COLO829 (cell line): ENCODE measurements at regions not wholly inside any gene's neighbourhood (a gene's known extent, or its start where the extent isn't known, plus 50 kb on each side); places are given as distances from the start of the nearest gene placed in this dataset.

Source experiments
- DNase-seq: peaks from one replicate; pipeline ENCODE4 v3.0.0; 2012; ENCODE audit warnings: low spot score

DNA sequence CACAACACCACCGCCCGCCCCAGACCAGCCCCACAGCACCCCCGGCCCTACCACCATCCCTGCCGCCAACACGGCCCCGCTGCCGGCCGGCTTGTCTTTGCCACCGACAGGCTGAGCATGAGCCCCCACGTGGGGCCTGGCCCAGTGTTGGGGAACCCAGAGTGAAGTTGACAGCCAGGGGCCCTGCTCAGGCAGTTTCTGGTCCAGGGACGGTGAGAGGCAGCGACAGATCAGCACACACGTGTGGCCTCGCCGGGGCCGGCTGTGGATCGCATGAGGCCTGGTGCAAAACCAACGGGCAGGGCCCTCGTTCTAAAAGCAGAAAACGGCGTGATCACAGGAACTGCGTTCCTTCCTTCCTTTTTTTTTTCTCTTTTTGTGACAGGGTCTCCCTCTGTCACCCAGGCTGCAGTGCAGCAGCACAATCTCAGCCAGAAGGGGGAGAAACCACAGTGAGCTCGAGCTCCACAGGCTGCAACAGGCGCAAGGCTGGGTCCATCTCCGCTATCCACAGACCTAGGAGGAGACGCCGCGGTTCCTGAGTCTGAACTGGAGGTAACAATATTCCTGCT, 50.5 kb upstream of the FBRSL1 start:
- DNase-seq: no peak

- no peak for DNase-seq
These were observed 51.2 kb upstream of the FBRSL1 start for GRCh38 chr12:132438726-132439125.

DNA sequence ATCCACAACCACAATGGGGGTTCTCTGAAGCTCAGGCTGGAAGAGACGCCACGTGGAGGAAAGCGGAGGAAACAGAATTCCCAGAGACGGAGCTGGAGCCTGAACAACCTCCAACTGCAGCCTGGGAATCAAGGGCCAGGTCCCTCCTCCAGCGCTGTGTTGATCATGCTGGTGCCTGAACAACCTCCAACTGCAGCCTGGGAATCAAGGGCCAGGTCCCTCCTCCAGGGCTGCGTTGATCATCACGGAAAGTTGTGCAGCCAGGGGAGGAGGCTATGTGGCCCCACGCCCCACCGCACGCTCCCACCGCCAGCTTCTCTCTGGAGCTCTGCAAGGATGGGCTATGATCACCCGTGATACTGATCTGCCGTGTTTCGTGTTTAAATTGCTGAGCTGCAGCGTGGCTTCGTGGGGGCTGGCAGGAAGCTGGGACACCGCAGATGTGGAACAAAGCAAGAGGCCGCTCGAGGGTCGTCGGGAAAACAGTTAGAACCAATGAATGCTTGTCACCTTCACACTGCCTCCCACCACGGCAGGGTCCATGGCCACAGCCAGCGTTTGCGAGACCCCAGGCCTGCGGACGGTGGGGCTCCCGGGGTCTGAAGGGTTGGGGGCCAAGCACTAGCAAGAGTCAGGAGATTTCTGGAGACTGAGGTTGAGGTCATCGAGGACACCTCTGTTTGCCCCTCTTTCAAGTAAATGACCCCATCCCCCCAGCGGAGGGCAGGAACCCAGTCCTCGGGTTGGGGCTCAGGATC, 51.8 kb upstream of the FBRSL1 start:
- no peak for DNase-seq

DNA sequence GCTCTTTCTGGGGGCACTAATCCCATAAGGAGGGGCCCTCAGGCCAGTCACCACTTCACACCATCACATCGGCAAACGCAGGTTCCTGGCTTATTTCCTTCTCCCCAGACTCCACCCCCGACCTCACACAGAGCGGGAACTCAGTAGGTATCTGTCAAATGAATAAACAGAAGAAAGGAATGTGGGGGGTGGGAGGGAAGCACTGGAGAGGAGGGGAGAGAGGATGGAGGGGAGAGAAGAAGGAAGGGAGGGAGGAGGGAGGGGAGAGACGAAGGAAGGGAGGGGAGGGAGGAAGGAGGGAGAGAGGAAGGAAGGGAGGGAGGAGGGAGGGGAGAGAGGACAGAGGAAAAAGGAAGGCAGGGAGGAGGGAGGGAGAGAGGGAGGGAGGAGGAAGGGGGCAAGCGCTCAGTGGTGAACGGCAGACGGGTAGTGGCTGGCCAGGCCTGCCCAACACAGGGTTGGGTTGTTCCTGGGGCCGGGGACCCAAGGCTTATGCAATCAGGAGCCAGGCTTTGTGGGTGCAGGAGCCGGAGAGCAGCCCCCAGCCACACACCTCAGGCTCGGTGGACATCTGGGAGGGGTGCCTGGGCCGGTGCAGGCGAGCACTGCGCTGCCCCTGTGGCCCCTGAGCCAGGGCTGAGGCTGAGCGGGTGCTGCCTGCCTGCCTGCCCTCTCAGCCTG, 52.6 kb upstream of the FBRSL1 start:
- no peak for DNase-seq

DNA sequence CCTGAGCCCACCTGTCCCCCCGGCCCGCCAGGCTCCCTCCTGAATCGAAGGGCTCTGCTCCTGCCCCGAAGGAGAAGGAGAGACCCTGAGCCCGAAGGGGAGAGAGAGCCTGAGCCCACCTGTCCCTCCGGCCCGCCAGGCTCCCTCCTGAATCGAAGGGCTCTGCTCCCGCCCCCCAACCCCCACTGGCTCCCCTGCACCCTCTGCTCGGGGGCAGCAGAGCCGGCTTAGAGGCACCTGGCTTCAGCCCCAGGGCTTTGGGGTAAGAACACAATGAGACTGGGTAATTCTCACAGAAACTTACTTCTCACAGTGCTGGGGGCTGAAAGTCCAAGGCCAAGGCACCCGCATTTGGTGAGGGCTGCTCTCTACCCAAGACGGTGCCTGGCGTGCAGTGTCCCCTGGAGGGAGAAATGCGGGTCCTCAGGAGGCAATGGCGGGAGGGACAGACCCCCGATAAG, 53.1 kb upstream of the FBRSL1 start:
- no peak for DNase-seq

DNA sequence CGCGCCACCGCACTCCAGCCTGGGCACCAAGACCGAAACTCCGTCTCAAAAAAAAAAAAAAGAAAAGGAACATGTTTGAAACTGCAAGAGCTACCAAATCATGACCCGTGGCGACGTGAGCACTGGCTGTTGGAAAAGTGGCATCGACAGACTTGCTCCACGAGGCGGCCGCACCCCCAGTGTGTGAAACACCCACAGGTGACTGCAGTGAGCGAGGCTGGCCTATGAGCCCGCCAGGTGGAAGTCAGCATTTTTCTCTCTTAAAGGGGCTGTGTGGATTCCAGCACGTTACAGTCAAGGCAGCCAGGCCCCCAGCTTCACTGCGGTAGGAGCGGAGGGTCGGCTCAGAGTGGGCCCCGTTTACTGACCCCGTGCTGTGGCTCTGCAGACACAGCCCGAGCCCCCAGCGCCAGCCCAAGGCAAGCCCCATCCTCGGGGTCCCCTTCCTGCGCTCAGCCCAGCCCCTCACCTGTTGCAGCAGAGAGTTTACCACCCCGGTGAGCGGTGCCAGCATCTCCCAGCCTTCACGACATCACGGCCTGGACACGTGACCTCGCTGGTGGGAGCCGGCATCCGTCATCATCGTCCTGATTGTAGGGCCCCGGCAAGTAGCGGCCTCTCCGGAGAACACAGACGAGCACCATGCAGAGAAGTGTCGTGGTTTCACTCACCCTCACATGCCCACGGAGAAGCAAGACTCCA, 54.3 kb upstream of the FBRSL1 start:
- no peak for DNase-seq

GRCh38 chr12:132433641-132434395, 56.1 kb upstream of the FBRSL1 start:
- DNase-seq: no peak

- DNase-seq: no peak
These were observed 57.0 kb upstream of the FBRSL1 start for GRCh38 chr12:132432721-132433577.

DNA sequence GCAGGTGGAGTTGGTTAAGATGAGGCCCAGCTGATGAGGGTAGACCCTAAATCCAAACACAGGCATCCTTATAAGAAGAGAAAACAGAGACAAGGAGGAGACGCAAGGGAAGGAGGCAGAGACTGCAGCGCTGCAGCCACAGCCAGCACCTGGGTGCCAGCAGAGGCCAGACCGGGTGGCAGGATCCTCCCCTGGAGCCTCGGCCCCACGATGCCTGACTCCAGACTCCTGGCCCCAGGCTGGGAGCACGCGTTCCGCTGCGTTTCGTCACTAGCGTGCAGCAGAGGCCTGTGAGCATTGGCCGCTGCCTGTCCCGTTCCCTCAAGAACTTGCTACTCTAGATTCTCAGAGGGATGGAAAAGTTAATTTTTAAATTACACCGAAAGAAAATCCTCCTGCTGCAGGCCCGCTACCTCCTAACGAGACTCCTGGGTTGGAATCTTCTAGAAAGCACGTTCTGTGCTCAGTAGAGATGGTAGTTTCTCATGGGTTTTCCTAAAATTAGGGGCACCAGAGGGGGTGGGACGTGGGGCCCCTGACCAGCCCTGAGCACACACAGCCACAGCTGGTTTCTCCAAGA, 57.7 kb upstream of the FBRSL1 start:
- no peak for DNase-seq

- DNase-seq: no peak
These were observed 58.8 kb upstream of the FBRSL1 start for GRCh38 chr12:132430838-132431774.

GRCh38 chr12:132429946-132430643, 59.9 kb upstream of the FBRSL1 start:
- DNase-seq: no peak

- no peak for DNase-seq
These were observed 60.4 kb upstream of the FBRSL1 start for GRCh38 chr12:132429602-132429945.

GRCh38 chr12:132428936-132429601, 60.9 kb upstream of the FBRSL1 start:
- DNase-seq: no peak

- no peak for DNase-seq
These were observed 61.7 kb upstream of the FBRSL1 start for GRCh38 chr12:132427999-132428935.

- no peak for DNase-seq
These were observed 62.7 kb upstream of the FBRSL1 start for GRCh38 chr12:132427174-132427768.

DNA sequence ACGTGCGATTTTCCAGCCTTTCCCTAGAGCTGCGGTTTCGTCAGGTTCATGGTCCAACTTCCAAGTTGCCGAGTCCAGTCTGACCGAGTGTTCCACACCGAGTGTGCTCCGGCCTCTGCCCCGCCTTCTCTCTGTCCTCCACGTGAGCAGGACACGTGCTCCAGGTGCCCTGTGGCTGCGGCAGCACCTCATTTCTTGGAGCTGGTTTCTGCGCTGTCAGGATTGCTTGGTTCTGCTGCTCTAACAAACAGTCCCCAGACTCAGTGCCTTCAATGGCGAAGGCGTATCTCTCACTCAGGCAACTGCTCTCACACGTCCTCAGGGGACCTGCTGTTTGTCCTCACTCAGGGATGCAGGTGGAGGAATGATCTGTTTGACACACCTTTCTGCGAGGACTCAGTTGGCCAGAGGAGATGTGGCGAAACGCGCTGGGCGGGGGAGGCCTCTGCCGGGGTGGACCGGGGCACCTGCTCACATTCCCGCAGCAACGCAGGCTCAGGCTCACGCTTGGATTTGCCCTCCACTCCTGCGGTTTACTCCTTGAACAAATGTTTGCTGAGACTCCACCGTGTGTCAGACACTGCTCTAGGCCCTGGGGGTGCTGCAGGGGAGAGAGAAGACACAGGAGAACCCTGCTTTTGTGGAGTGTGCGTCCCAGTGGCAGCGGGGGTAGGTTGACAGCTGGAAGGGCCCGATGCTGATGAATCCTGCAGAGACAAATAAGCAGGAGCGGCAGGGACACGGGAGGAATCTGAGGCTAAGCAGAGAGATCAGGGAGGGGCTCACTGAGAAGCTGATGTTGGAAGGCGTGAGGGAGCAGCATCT, 63.4 kb upstream of the FBRSL1 start:
- no peak for DNase-seq
